AG04449 (cell line): ENCODE measurements at regions not wholly inside any gene's neighbourhood (a gene's known extent, or its start where the extent isn't known, plus 50 kb on each side); places are given as distances from the start of the nearest gene placed in this dataset.

Source experiments
- CTCF ChIA-PET: fragments of 350-600 bp; formaldehyde crosslinking; extraction: SDS; loops from one replicate; lab custom pipeline; 2021; ENCODE audit warnings: antibody characterized with exemption; lab: Yijun Ruan, JAX
- POLR2A ChIA-PET: fragments of 400-600, 350-600 bp; formaldehyde crosslinking; extraction: SDS; loops from one replicate; lab custom pipeline; 2020; ENCODE audit warnings: antibody characterized with exemption, inconsistent platforms; lab: Yijun Ruan, JAX
- DNase-seq: peaks from one replicate; pipeline ENCODE4 v3.0.0-alpha.2; 2010; ENCODE audit warnings: low read depth, low spot score
- H3K4me3 ChIP-seq: 2 replicates; pipeline ENCODE4 v1.5.1; 2011; ENCODE audit warnings: low read depth, mild to moderate bottlenecking, control low read depth, low read length
- CTCF ChIP-seq: IDR thresholded peaks from one replicate; pipeline ENCODE4 v1.5.1; 2011; ENCODE audit warnings: mild to moderate bottlenecking, moderate library complexity, low read length, control low read depth, inconsistent platforms; ENCODE audit not compliant: insufficient read depth; ENCODE audit errors: missing control alignments

GRCh38 chr7:98556288-98556687 is 60.8 kb upstream of the NPTX2 start:
- CTCF ChIA-PET: no interaction called here
- H3K4me3 ChIP-seq: no peak overlapping the region
- no peak for TF ChIP-seq CTCF
- DNase-seq: no peak
- POLR2A ChIA-PET: interaction anchor here (0.6 kb wide), 1 partner anchor 73 kb away, joined by 3 read pairs; no protein-coding TSS in a partner anchor

- ChIA-PET POLR2A (interaction anchor here (0.6 kb wide), 1 partner anchor 72 kb away, joined by 3 read pairs; no protein-coding TSS in a partner anchor), CTCF (no interaction called here)
- TF ChIP-seq CTCF: no peak
- no peak overlapping the region for H3K4me3 ChIP-seq
- no peak for DNase-seq
These were observed 61.7 kb upstream of the NPTX2 start for GRCh38 chr7:98555403-98555802.

GRCh38 chr7:98553666-98554065 is 63.4 kb upstream of the NPTX2 start:
- POLR2A ChIA-PET: no interaction called here
- no peak for DNase-seq
- no peak for TF ChIP-seq CTCF
- H3K4me3 ChIP-seq: no peak overlapping the region
- CTCF ChIA-PET: no interaction called here

- ChIA-PET POLR2A (interaction anchor here (0.7 kb wide), 1 partner anchor 71 kb away, joined by 3 read pairs; no protein-coding TSS in a partner anchor), CTCF (no interaction called here)
- TF ChIP-seq CTCF: no peak
- no peak for DNase-seq
- H3K4me3 ChIP-seq: no peak overlapping the region
These were observed 65.3 kb upstream of the NPTX2 start for GRCh38 chr7:98551611-98552273.

- ChIA-PET CTCF (no interaction called here), POLR2A (no interaction called here)
- no peak overlapping the region for H3K4me3 ChIP-seq
- DNase-seq: no peak
- no peak for TF ChIP-seq CTCF
These were observed 68.1 kb upstream of the NPTX2 start for GRCh38 chr7:98548971-98549370.

- ChIA-PET POLR2A (no interaction called here), CTCF (no interaction called here)
- no peak for DNase-seq
- H3K4me3 ChIP-seq: no peak overlapping the region
- TF ChIP-seq CTCF: no peak
These were observed 68.7 kb upstream of the NPTX2 start for GRCh38 chr7:98548370-98548769.
